ENCODE measurements at regions not wholly inside any gene's neighbourhood (a gene's known extent, or its start where the extent isn't known, plus 50 kb on each side); places are given as distances from the start of the nearest gene placed in this dataset.
A peak's percentile ranks its signal among the peaks of the same experiment; 100 is the strongest.

DNA sequence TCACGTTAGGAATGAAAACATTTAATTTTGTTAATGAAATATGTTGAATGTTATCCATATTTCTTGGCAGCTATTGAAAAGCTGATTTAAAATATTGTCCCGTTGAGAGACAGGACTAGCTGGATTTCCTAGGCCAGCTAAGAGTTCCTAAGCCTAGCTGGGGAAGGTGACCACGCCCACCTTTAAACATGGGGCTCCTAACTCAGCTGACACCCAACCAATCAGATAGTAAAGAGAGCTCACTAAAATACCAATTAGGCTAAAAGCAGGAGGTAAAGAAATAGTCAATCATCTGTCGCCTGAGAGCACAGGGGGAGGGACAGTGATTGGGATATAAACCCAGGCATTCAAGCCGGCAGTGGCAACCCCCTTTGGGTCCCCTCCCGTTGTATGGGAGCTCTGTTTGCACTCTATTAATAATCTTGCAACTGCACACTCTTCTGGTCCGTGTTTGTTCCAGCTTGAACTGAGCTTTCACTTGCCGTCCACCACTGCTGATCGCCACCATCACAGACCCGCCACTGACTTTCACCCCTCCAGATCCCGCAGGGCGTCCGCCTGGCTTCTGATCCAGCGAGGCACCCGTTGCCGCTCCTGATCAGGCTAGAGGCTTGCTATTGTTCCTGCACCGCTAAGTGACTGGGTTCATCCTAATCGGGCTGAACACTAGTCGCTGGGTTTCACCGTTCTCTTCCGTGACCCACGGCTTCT, 308.9 kb downstream of the GLUD2 start (continued):
- TF ChIP-seq FOXA1 (IDR thresholded peaks at IDR 0.05; ENCODE audit: borderline replicate concordance) (no peak), ZKSCAN8 (CRISPR knock-in tag; IDR thresholded peaks at IDR 0.05) (no peak), CHCHD3 (CRISPR knock-in tag; IDR thresholded peaks at IDR 0.05) (no peak), ZNF644 (tag; IDR thresholded peaks at IDR 0.05; ENCODE audit: low read depth) (no peak), MXI1 (IDR thresholded peaks at IDR 0.05; ENCODE audit: low read depth, low read length) (no peak), ZNF239 (CRISPR knock-in tag; IDR thresholded peaks at IDR 0.05) (no peak), SOX6 (IDR thresholded peaks at IDR 0.05) (0 out of 2 replicates have a peak, but pooled peaks have one; percentile 20), PHF8 (IDR thresholded peaks at IDR 0.05; ENCODE audit: borderline replicate concordance, low read length) (0 out of 2 replicates have a peak, but pooled peaks have one; percentile 11), POLR2A (conservative IDR thresholded peaks at IDR 0.05) (peak; percentile 83), ZSCAN32 (CRISPR knock-in tag; IDR thresholded peaks at IDR 0.05) (no peak), MEIS2 (IDR thresholded peaks at IDR 0.05; ENCODE audit: partially characterized antibody) (peak; percentile 49), MAFF (IDR thresholded peaks at IDR 0.05; ENCODE audit: low read length) (no peak), NFYB (IDR thresholded peaks at IDR 0.05; ENCODE audit: extremely low read depth, insufficient read length) (peak; percentile 21), RUNX1 (IDR thresholded peaks at IDR 0.05; ENCODE audit: low read depth) (no peak)
- TF ChIP-seq, protein P1, sequence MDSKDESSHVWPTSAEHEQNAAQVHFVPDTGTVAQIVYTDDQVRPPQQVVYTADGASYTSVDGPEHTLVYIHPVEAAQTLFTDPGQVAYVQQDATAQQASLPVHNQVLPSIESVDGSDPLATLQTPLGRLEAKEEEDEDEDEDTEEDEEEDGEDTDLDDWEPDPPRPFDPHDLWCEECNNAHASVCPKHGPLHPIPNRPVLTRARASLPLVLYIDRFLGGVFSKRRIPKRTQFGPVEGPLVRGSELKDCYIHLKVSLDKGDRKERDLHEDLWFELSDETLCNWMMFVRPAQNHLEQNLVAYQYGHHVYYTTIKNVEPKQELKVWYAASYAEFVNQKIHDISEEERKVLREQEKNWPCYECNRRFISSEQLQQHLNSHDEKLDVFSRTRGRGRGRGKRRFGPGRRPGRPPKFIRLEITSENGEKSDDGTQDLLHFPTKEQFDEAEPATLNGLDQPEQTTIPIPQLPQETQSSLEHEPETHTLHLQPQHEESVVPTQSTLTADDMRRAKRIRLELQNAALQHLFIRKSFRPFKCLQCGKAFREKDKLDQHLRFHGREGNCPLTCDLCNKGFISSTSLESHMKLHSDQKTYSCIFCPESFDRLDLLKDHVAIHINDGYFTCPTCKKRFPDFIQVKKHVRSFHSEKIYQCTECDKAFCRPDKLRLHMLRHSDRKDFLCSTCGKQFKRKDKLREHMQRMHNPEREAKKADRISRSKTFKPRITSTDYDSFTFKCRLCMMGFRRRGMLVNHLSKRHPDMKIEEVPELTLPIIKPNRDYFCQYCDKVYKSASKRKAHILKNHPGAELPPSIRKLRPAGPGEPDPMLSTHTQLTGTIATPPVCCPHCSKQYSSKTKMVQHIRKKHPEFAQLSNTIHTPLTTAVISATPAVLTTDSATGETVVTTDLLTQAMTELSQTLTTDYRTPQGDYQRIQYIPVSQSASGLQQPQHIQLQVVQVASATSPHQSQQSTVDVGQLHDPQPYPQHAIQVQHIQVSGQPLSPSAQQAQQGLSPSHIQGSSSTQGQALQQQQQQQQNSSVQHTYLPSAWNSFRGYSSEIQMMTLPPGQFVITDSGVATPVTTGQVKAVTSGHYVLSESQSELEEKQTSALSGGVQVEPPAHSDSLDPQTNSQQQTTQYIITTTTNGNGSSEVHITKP (IDR thresholded peaks at IDR 0.05; ENCODE audit: partially characterized antibody): no peak
- TF ChIP-seq, protein P2, sequence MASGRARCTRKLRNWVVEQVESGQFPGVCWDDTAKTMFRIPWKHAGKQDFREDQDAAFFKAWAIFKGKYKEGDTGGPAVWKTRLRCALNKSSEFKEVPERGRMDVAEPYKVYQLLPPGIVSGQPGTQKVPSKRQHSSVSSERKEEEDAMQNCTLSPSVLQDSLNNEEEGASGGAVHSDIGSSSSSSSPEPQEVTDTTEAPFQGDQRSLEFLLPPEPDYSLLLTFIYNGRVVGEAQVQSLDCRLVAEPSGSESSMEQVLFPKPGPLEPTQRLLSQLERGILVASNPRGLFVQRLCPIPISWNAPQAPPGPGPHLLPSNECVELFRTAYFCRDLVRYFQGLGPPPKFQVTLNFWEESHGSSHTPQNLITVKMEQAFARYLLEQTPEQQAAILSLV (tag; IDR thresholded peaks at IDR 0.05): no peak
- TF ChIP-seq, protein P3, sequence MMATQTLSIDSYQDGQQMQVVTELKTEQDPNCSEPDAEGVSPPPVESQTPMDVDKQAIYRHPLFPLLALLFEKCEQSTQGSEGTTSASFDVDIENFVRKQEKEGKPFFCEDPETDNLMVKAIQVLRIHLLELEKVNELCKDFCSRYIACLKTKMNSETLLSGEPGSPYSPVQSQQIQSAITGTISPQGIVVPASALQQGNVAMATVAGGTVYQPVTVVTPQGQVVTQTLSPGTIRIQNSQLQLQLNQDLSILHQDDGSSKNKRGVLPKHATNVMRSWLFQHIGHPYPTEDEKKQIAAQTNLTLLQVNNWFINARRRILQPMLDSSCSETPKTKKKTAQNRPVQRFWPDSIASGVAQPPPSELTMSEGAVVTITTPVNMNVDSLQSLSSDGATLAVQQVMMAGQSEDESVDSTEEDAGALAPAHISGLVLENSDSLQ (IDR thresholded peaks at IDR 0.05): peak; percentile 70; the same call in 1 of the 2 replicates
- TF ChIP-seq, protein P4, sequence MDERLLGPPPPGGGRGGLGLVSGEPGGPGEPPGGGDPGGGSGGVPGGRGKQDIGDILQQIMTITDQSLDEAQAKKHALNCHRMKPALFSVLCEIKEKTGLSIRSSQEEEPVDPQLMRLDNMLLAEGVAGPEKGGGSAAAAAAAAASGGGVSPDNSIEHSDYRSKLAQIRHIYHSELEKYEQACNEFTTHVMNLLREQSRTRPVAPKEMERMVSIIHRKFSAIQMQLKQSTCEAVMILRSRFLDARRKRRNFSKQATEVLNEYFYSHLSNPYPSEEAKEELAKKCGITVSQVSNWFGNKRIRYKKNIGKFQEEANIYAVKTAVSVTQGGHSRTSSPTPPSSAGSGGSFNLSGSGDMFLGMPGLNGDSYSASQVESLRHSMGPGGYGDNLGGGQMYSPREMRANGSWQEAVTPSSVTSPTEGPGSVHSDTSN (CRISPR knock-in tag; IDR thresholded peaks at IDR 0.05; ENCODE audit: low read depth): no peak
- TF ChIP-seq, protein P4 (tag; conservative IDR thresholded peaks at IDR 0.05; ENCODE audit: low read depth): peak; percentile 24; the same call in 1 of the 2 replicates
- TF ChIP-seq, protein P5, sequence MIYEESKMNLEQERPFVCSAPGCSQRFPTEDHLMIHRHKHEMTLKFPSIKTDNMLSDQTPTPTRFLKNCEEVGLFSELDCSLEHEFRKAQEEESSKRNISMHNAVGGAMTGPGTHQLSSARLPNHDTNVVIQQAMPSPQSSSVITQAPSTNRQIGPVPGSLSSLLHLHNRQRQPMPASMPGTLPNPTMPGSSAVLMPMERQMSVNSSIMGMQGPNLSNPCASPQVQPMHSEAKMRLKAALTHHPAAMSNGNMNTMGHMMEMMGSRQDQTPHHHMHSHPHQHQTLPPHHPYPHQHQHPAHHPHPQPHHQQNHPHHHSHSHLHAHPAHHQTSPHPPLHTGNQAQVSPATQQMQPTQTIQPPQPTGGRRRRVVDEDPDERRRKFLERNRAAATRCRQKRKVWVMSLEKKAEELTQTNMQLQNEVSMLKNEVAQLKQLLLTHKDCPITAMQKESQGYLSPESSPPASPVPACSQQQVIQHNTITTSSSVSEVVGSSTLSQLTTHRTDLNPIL (CRISPR knock-in tag; IDR thresholded peaks at IDR 0.05): no peak

Measured in K562 (cell line).